Brain microvascular endothelial cell (primary cell): ENCODE measurements at regions not wholly inside any gene's neighbourhood (a gene's known extent, or its start where the extent isn't known, plus 50 kb on each side); places are given as distances from the start of the nearest gene placed in this dataset.

Experiments used
- DNase-seq: peaks from one replicate; pipeline ENCODE4 v3.0.0-alpha.2; 2020
- H3K27ac ChIP-seq: fragments of 250-450 bp; sonication (Bioruptor Pico); 2 replicates; pipeline ENCODE4 v1.5.1; 2020; ENCODE audit warnings: mild to moderate bottlenecking, moderate library complexity
- H3K27me3 ChIP-seq: fragments of 250-450 bp; sonication (Bioruptor Pico); replicated peaks from 2 replicates; pipeline ENCODE4 v1.5.1; 2020; ENCODE audit warnings: mild to moderate bottlenecking
- H3K36me3 ChIP-seq: fragments of 250-450 bp; sonication (Bioruptor Pico); replicated peaks from 2 replicates; pipeline ENCODE4 v1.5.1; 2020; ENCODE audit warnings: mild to moderate bottlenecking
- H3K4me3 ChIP-seq: 2 replicates; pipeline ENCODE4 v1.5.1; 2011; ENCODE audit warnings: low read depth, mild to moderate bottlenecking, control low read depth, low read length, moderate library complexity
- CTCF ChIP-seq: IDR thresholded peaks from 2 replicates; pipeline ENCODE4 v1.5.1; 2011; ENCODE audit warnings: low read depth, mild to moderate bottlenecking, moderate library complexity, low read length, control low read depth, inconsistent platforms; ENCODE audit errors: missing control alignments
- in situ Hi-C: cut with HindIII; loops from 2 replicates; pipeline ENCODE4 v1.10.0; 2017; ENCODE audit warnings: low sequenced_read_pairs, low pct_ligation_motif_present

- H3K36me3 ChIP-seq, result no peaks in the 10 kb centered on the region
- in situ Hi-C loops, result no loop called here
- no peak overlapping the region for H3K4me3 ChIP-seq
- DNase-seq, result no peak
- no peak overlapping the region for H3K27ac ChIP-seq
- no peaks in the 10 kb centered on the region for H3K27me3 ChIP-seq
- no peak for TF ChIP-seq CTCF
Observed at GRCh38 chr4:128688033-128688721, 121.3 kb upstream of the JADE1 start.

GRCh38 chr4:128686810-128687209, 122.7 kb upstream of the JADE1 start:
- Histone ChIP-seq H3K4me3 (no peak overlapping the region), H3K27ac (no peak overlapping the region), H3K36me3 (no peaks in the 10 kb centered on the region), H3K27me3 (no peaks in the 10 kb centered on the region)
- no peak for TF ChIP-seq CTCF
- in situ Hi-C loops, result no loop called here
- no peak for DNase-seq

GRCh38 chr4:128686032-128686465, 123.5 kb upstream of the JADE1 start:
- no peak for TF ChIP-seq CTCF
- in situ Hi-C loops, result no loop called here
- H3K36me3 ChIP-seq, result no peaks in the 10 kb centered on the region
- H3K4me3 ChIP-seq, result no peak overlapping the region
- no peak overlapping the region for H3K27ac ChIP-seq
- DNase-seq, result peak; percentile 13
- H3K27me3 ChIP-seq, result no peaks in the 10 kb centered on the region

- Histone ChIP-seq H3K4me3 (no peak overlapping the region), H3K27me3 (no peaks in the 10 kb centered on the region), H3K27ac (no peak overlapping the region), H3K36me3 (no peaks in the 10 kb centered on the region)
- DNase-seq, result no peak
- no peak for TF ChIP-seq CTCF
- in situ Hi-C loops, result no loop called here
Observed at GRCh38 chr4:128684016-128684415, 125.5 kb upstream of the JADE1 start.

- Histone ChIP-seq H3K27me3 (no peaks in the 10 kb centered on the region), H3K36me3 (no peaks in the 10 kb centered on the region), H3K4me3 (no peak overlapping the region), H3K27ac (no peak overlapping the region)
- DNase-seq, result no peak
- TF ChIP-seq CTCF, result no peak
- in situ Hi-C loops, result no loop called here
Observed at GRCh38 chr4:128682942-128683666, 126.4 kb upstream of the JADE1 start.
